NCI-H1694 (cell line): ENCODE measurements at regions not wholly inside any gene's neighbourhood (a gene's known extent, or its start where the extent isn't known, plus 50 kb on each side); places are given as distances from the start of the nearest gene placed in this dataset.

Source experiments
- DNase-seq: peaks from one replicate; lab custom pipeline; 2025; lab: John Stamatoyannopoulos, UW

- DNase-seq, result no peak
These were observed 238.2 kb upstream of the MYT1L start for GRCh38 chr2:2569306-2569705.

DNA sequence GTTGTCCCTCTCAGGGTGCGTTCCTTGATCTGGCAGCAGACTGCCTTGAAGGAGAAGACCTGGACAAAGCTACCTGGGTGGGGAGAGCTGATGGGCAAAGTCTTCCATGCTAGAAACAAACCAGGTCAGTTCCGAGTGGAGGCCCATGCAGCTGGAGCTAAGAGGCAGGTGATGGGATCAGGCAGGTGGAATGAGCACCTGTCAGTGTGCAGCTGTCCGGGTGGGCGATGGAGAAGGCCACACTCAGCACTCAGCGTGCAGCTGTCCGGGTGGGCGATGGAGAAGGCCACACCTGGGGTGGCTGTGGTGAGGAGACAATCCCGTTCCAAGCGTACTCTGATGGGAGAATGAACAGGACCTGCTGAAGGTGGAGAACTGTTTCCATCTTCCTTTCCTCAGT is 237.3 kb upstream of the MYT1L start:
- DNase-seq, result no peak

GRCh38 chr2:2567776-2568175 is 236.7 kb upstream of the MYT1L start:
- DNase-seq, result no peak

- DNase-seq, result no peak
These were observed 235.6 kb upstream of the MYT1L start for GRCh38 chr2:2566396-2567323.

DNA sequence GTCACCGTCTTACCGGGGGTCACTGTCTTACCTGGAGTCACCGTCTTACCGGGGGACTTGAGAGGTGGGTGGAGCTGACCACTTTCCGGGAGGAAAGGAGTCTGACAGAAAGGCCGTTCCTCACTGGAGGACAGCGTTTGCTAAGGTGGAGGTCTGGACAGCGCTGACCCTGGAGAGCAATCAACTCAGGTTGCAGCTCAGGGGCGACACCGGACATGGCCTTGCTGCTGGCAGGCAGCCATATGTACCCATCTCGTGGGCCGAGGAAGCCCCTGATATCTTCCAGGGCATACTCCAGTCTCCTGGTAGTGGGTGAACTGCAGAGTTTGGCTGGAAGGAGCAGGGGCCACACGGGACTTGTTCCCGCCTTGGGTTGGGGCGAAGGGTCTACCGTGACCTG is 234.6 kb upstream of the MYT1L start:
- DNase-seq, result no peak

- DNase-seq, result no peak
These were observed 233.4 kb upstream of the MYT1L start for GRCh38 chr2:2564300-2565078.

DNA sequence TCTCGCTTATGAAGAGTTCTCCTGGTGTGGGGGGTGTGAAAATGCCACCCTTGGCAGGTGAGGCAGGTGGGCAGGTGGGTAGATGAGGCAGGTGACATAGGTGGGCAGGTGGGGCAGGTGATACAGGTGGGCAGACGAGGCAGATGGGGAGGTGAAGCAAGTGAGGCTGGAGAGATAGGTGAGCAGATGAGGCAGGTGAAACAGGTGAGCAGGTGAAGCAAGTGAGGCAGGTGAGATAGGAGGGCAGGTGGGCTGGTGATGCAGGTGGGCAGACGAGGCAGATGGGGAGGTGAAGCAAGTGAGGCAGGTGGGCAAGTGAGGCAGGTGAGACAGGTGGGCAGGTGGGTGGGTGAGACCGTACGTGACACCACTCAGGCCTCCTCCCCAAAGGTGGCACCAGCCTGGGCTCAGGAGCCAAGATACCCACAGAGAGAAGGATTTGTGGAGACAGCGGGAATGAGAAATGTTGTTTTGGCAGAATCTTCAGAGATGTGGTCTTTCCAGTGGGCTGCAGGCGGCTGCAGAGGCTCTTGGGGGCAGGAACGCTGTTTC is 232.3 kb upstream of the MYT1L start:
- no peak for DNase-seq

DNA sequence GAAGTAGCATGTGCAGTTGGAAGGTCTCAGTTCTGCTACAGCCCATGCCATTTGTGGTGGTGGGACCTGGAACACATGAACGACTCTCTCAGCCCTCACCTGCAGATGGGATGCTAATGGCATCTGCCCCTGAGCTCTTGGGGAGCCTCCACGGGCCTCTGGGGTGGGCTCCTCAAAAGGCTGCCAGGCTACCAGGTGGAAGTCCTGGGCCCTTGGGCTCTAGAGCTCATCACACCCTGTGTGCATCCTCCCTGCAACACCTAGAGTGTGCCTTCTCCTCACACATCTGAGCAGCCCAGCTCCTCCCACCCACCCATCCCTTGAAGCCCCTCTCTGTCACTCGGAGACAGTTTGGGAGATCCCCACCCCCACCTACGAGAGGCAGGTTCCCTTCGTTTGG is 231.8 kb upstream of the MYT1L start:
- DNase-seq, result no peak

DNA sequence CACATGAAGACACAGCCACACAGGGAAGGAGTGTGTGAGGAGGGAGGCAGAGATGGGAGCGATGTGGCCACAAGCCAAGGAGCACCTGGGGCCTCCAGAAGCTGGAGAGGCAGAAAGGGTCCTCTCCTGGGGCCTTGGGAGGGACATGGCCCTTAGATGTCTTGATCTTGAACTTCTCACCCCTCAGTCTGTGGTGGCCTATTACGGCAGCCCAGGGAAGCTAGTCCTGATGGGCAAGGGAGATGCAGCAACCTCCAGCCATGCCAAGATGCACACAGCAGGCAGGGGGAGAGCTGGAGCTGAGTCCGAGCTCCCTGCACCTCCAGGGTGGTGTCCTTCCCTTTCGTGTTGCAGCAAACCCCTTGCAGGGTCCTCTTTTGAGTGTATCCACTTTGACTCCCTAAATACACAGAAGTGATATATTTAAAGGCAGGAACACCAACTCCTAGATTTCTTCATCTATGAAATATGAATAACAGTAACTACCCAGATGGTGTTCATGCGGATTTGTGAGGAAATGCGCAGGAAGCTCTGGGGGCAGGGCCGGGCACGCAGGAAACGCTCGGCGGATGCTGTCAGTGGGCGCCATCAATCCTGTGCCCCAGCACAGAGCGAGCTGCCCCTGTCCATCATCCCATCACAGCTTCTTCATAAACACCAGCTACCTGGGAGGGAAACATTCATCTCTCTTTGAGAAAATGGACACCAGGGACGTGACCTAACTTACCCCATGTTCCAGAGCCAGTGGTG is 230.4 kb upstream of the MYT1L start:
- DNase-seq, result no peak

- DNase-seq, result no peak
These were observed 229.4 kb upstream of the MYT1L start for GRCh38 chr2:2560374-2561015.

DNA sequence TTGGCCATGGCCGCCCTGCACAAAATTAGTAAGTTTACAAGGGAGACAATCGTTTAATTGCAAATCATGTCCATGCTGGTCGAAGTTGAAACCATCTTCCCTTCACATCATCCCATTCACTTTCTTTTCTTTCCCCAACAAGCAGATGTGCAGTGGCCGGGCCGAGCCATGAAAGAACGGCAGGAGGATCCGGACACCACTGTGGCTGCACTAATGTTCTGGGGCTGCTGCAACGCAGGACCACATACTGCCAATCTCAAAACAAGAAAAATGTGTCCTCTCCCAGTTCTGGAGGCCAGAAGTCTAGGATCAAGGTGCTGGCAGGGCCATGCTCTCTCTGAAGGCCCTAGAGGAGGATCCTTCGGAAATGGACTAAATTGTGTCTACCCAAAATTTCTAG is 227.4 kb upstream of the MYT1L start:
- no peak for DNase-seq

- DNase-seq, result no peak
These were observed 226.4 kb upstream of the MYT1L start for GRCh38 chr2:2557475-2557874.

DNA sequence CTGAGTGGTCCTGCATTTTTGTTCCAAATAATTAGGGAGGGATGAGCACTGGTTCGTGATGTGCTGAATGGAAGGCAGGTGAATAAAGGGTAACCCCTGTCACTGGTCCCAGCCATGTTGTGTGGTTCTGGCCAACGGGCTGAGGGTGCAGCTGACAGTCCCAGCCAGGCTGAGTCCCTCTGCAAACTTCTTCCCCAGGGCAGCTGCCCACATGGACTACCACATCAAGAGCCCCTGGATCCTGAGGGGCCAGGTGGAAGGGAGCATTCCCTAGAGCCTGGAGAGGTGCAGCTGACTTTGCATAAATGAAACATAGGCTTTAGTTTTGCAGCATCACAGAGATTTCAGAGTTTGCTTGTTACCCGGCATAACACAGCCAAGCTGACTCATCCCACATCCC is 219.8 kb upstream of the MYT1L start:
- DNase-seq, result no peak

DNA sequence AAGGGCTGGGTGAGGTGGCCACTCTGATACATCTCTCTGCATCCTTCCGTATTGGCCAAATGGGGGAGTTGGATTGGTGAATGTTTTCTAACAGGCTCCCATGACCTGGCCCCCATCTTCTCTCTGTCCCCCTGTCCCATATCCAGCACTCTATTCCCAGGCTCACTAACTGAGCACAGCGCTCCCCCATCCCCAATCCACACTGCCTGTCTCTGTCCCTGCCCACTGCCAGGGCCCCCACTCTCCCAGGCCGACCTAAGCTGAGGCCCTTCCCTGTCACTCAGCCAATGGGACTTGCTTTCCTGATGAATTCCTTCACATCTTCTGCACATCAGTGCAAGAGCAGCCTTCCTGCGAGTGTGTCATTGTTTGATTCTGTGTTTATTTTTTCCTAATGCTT is 216.8 kb upstream of the MYT1L start:
- no peak for DNase-seq

- DNase-seq, result no peak
These were observed 216.4 kb upstream of the MYT1L start for GRCh38 chr2:2547451-2547850.

- no peak for DNase-seq
These were observed 215.0 kb upstream of the MYT1L start for GRCh38 chr2:2546046-2546445.

GRCh38 chr2:2542966-2543611 is 212.0 kb upstream of the MYT1L start:
- DNase-seq, result no peak

DNA sequence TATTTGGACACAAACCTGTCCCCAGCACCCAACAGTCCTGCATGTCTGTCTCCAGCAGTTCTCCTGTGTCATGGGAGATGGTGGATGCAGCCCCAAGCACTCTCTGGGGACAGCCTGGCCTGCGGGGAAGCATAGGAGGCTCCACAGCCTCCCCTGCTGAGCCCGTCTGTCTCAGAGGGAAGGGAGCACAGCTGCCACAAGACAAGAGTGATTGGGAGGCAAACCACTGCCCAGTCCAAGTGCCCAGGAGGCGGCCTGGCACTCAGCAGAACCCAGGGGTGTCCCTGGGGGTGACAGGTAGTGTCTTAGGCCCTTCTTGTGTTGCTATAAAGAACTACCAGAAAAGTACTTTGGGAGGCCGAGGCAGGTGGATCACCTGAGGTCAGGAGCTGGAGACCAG is 211.2 kb upstream of the MYT1L start:
- DNase-seq, result no peak

DNA sequence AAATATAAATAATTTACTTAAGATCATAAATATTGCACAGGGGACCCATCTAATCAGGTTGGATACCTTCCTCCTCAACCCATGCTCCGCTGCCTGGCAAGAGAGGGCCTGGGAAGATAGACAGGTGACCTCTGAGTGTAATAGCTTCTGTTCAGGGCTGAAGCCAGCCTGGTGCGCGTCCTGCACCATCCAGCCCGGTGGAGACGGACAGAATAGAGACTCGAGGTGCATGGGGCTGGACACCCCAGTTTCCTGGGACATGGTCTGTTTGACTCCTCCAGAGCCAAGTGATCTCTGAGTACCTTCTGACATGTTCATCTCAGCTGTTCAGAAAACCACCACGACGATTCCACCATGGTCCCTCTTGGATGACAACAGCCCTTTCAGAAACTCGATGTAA is 209.3 kb upstream of the MYT1L start:
- DNase-seq, result no peak

- DNase-seq, result no peak
These were observed 205.5 kb upstream of the MYT1L start for GRCh38 chr2:2536416-2537056.

DNA sequence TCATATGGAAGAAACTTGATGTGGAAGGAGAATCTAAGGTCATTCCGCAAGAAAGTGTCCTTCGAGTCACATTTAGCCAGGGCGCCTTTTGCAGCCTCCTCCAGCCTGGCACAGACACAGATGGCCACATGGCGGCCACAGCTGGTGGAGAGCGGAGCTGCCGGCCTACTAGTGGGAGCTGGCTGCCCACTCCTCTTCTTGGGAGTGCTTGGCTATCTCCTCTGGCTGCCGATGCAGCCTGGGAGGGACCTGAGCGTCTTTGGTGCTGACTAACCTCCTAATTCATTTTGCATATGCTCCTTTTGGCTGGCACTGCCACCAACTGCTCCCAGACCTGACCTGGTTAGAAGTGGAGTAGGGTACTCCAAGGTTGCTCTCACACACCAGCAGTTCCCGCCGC is 199.3 kb upstream of the MYT1L start:
- DNase-seq, result no peak
